MG63 (cell line): ENCODE measurements at regions not wholly inside any gene's neighbourhood (a gene's known extent, or its start where the extent isn't known, plus 50 kb on each side); places are given as distances from the start of the nearest gene placed in this dataset.
"Not testable (repeated sequence)": the region's sequence is repeated elsewhere in the genome, so short reads cannot be mapped to it uniquely, and the experiment has no call there.

Source experiments
- DNase-seq: peaks from one replicate; pipeline ENCODE4 v3.0.0-alpha.2; 2020
- H3K27me3 ChIP-seq: fragments of 250-450 bp; sonication (Bioruptor Pico); 2 replicates; pipeline ENCODE4 v1.5.1; 2020; ENCODE audit warnings: mild to moderate bottlenecking, moderate library complexity
- H3K36me3 ChIP-seq: fragments of 250-450 bp; sonication (Bioruptor Pico); 2 replicates; pipeline ENCODE4 v1.5.1; 2020; ENCODE audit warnings: mild to moderate bottlenecking, moderate library complexity
- H3K4me3 ChIP-seq: fragments of 250-450 bp; sonication (Bioruptor Pico); 2 replicates; pipeline ENCODE4 v1.5.1; 2020; ENCODE audit warnings: mild to moderate bottlenecking, moderate library complexity
- H3K9me3 ChIP-seq: fragments of 250-450 bp; sonication (Bioruptor Pico); 2 replicates; pipeline ENCODE4 v1.5.1; 2020; ENCODE audit warnings: mild to moderate bottlenecking, moderate library complexity

GRCh38 chr17:53464396-53464795 is 358.3 kb upstream of the KIF2B start:
- not testable (repeated sequence) for DNase-seq, H3K27me3 ChIP-seq, H3K36me3 ChIP-seq, H3K4me3 ChIP-seq, H3K9me3 ChIP-seq

GRCh38 chr17:53463363-53463762 is 359.4 kb upstream of the KIF2B start:
- Histone ChIP-seq H3K36me3 (no peaks in the 10 kb centered on the region), H3K4me3 (no peak overlapping the region), H3K27me3 (no peaks in the 10 kb centered on the region), H3K9me3 (no peaks in the 10 kb centered on the region)
- no peak for DNase-seq

GRCh38 chr17:53462393-53462811 is 360.3 kb upstream of the KIF2B start:
- H3K4me3 ChIP-seq: no peak overlapping the region
- no peaks in the 10 kb centered on the region for H3K27me3 ChIP-seq
- no peaks in the 10 kb centered on the region for H3K9me3 ChIP-seq
- DNase-seq: no peak
- no peaks in the 10 kb centered on the region for H3K36me3 ChIP-seq

- not testable (repeated sequence) for H3K36me3 ChIP-seq, H3K9me3 ChIP-seq, DNase-seq, H3K4me3 ChIP-seq, H3K27me3 ChIP-seq
Measured at GRCh38 chr17:53455943-53456342, 366.8 kb upstream of the KIF2B start.

GRCh38 chr17:53454337-53454736 is 368.4 kb upstream of the KIF2B start:
- Histone ChIP-seq H3K4me3 (no peak overlapping the region), H3K27me3 (no peaks in the 10 kb centered on the region; the same call in 1 of the 2 replicates), H3K9me3 (no peaks in the 10 kb centered on the region), H3K36me3 (no peaks in the 10 kb centered on the region)
- DNase-seq: no peak

- H3K4me3 ChIP-seq: no peak overlapping the region
- H3K9me3 ChIP-seq: no peaks in the 10 kb centered on the region
Measured at GRCh38 chr17:53449324-53449723, 373.4 kb upstream of the KIF2B start.

GRCh38 chr17:53428913-53429312 is 393.8 kb upstream of the KIF2B start:
- Histone ChIP-seq H3K4me3 (no peak overlapping the region), H3K9me3 (no peaks in the 10 kb centered on the region), H3K27me3 (0 out of 2 replicates have a peak, but pooled peaks cover 2% of the 10 kb centered on the region), H3K36me3 (no peaks in the 10 kb centered on the region)
- DNase-seq: no peak

More at GRCh38 chr17:53449324-53449723, 373.4 kb upstream of the KIF2B start:
- Histone ChIP-seq H3K36me3 (no peaks in the 10 kb centered on the region), H3K27me3 (no peaks in the 10 kb centered on the region; the same call in 1 of the 2 replicates)
- no peak for DNase-seq

GRCh38 chr17:53426505-53426904 is 396.2 kb upstream of the KIF2B start:
- H3K9me3 ChIP-seq: no peaks in the 10 kb centered on the region
- H3K4me3 ChIP-seq: no peak overlapping the region
- no peaks in the 10 kb centered on the region for H3K36me3 ChIP-seq
- no peak for DNase-seq
- H3K27me3 ChIP-seq: 0 out of 2 replicates have a peak, but pooled peaks cover 2% of the 10 kb centered on the region

GRCh38 chr17:53420035-53420641 is 402.6 kb upstream of the KIF2B start:
- Histone ChIP-seq H3K4me3 (no peak overlapping the region), H3K36me3 (no peaks in the 10 kb centered on the region), H3K27me3 (peaks cover 4% of the 10 kb centered on the region; the same call in 1 of the 2 replicates), H3K9me3 (0 out of 2 replicates have a peak, but pooled peaks cover 2% of the 10 kb centered on the region)
- DNase-seq: no peak

- DNase-seq: no peak
- H3K27me3 ChIP-seq: no peaks in the 10 kb centered on the region
- no peaks in the 10 kb centered on the region for H3K9me3 ChIP-seq
- no peak overlapping the region for H3K4me3 ChIP-seq
- no peaks in the 10 kb centered on the region for H3K36me3 ChIP-seq
Measured at GRCh38 chr17:53409588-53409987, 413.1 kb upstream of the KIF2B start.

- no peak for DNase-seq
- Histone ChIP-seq H3K4me3 (no peak overlapping the region), H3K36me3 (no peaks in the 10 kb centered on the region), H3K27me3 (no peaks in the 10 kb centered on the region), H3K9me3 (no peaks in the 10 kb centered on the region)
Measured at GRCh38 chr17:53406907-53407306, 415.8 kb upstream of the KIF2B start.

- no peak for DNase-seq
- Histone ChIP-seq H3K36me3 (no peaks in the 10 kb centered on the region), H3K27me3 (no peaks in the 10 kb centered on the region), H3K4me3 (no peak overlapping the region), H3K9me3 (no peaks in the 10 kb centered on the region)
Measured at GRCh38 chr17:53391197-53391596, 431.5 kb upstream of the KIF2B start.

- DNase-seq: no peak
- no peaks in the 10 kb centered on the region for H3K36me3 ChIP-seq
- no peak overlapping the region for H3K4me3 ChIP-seq
- H3K27me3 ChIP-seq: no peaks in the 10 kb centered on the region
- H3K9me3 ChIP-seq: no peaks in the 10 kb centered on the region
Measured at GRCh38 chr17:53390575-53390974, 432.2 kb upstream of the KIF2B start.

- H3K27me3 ChIP-seq: no peaks in the 10 kb centered on the region
- H3K4me3 ChIP-seq: no peak overlapping the region
- H3K36me3 ChIP-seq: no peaks in the 10 kb centered on the region
- H3K9me3 ChIP-seq: no peaks in the 10 kb centered on the region
- DNase-seq: no peak
Measured at GRCh38 chr17:53387745-53388144, 435.0 kb upstream of the KIF2B start.

- DNase-seq: peak; percentile 72
- H3K9me3 ChIP-seq: no peaks in the 10 kb centered on the region
- H3K4me3 ChIP-seq: no peak overlapping the region
- no peaks in the 10 kb centered on the region for H3K27me3 ChIP-seq
- H3K36me3 ChIP-seq: no peaks in the 10 kb centered on the region
Measured at GRCh38 chr17:53353919-53354351, 468.8 kb upstream of the KIF2B start.

- no peak for DNase-seq
- H3K4me3 ChIP-seq: no peak overlapping the region
- no peaks in the 10 kb centered on the region for H3K27me3 ChIP-seq
- no peaks in the 10 kb centered on the region for H3K9me3 ChIP-seq
- H3K36me3 ChIP-seq: no peaks in the 10 kb centered on the region
Measured at GRCh38 chr17:53344778-53345177, 477.9 kb upstream of the KIF2B start.

GRCh38 chr17:53336281-53336680 is 486.4 kb upstream of the KIF2B start:
- no peak for DNase-seq
- H3K27me3 ChIP-seq: no peaks in the 10 kb centered on the region
- no peaks in the 10 kb centered on the region for H3K36me3 ChIP-seq

GRCh38 chr17:53335443-53335842 is 487.3 kb upstream of the KIF2B start:
- no peaks in the 10 kb centered on the region; the same call in 1 of the 2 replicates for H3K9me3 ChIP-seq
- no peaks in the 10 kb centered on the region for H3K27me3 ChIP-seq
- no peak overlapping the region for H3K4me3 ChIP-seq
- no peak for DNase-seq
- H3K36me3 ChIP-seq: no peaks in the 10 kb centered on the region

More at GRCh38 chr17:53336281-53336680, 486.4 kb upstream of the KIF2B start:
- H3K9me3 ChIP-seq: no peaks in the 10 kb centered on the region; the same call in 1 of the 2 replicates
- no peak overlapping the region for H3K4me3 ChIP-seq
